G401 (cell line): ENCODE measurements at regions not wholly inside any gene's neighbourhood (a gene's known extent, or its start where the extent isn't known, plus 50 kb on each side); places are given as distances from the start of the nearest gene placed in this dataset.
A peak's percentile ranks its signal among the peaks of the same experiment; 100 is the strongest.

Source experiments
- DNase-seq: peaks from one replicate; pipeline ENCODE4 v3.0.0-alpha.2; 2015; ENCODE audit warnings: low spot score
- in situ Hi-C: cut with HindIII; loops from 2 replicates; pipeline ENCODE4 v1.10.0; 2016; ENCODE audit warnings: low sequenced_read_pairs, mixed read lengths

GRCh38 chr16:72264771-72265170 is 92.8 kb upstream of the PMFBP1 start:
- no peak for DNase-seq
- in situ Hi-C loops = no loop called here

GRCh38 chr16:72262711-72263110 is 90.8 kb upstream of the PMFBP1 start:
- in situ Hi-C loops = no loop called here
- no peak for DNase-seq

- DNase-seq = no peak
- in situ Hi-C loops = no loop called here
Measured at GRCh38 chr16:72261127-72261526, 89.2 kb upstream of the PMFBP1 start.

- in situ Hi-C loops = no loop called here
- no peak for DNase-seq
Measured at GRCh38 chr16:72256398-72257066, 84.6 kb upstream of the PMFBP1 start.

GRCh38 chr16:72255786-72256185 is 83.8 kb upstream of the PMFBP1 start:
- in situ Hi-C loops = no loop called here
- DNase-seq = no peak

- DNase-seq = no peak
- in situ Hi-C loops = no loop called here
Measured at GRCh38 chr16:72247821-72248253, 75.9 kb upstream of the PMFBP1 start.

- in situ Hi-C loops = no loop called here
- no peak for DNase-seq
Measured at GRCh38 chr16:72246423-72246822, 74.5 kb upstream of the PMFBP1 start.

GRCh38 chr16:72244853-72245252 is 72.9 kb upstream of the PMFBP1 start:
- no peak for DNase-seq
- in situ Hi-C loops = no loop called here

- DNase-seq = no peak
- in situ Hi-C loops = no loop called here
Measured at GRCh38 chr16:72243621-72244020, 71.7 kb upstream of the PMFBP1 start.

GRCh38 chr16:72242757-72243156 is 70.8 kb upstream of the PMFBP1 start:
- in situ Hi-C loops = no loop called here
- DNase-seq = no peak

GRCh38 chr16:72241930-72242329 is 70.0 kb upstream of the PMFBP1 start:
- DNase-seq = peak; percentile 51
- in situ Hi-C loops = no loop called here

GRCh38 chr16:72241008-72241407 is 69.1 kb upstream of the PMFBP1 start:
- in situ Hi-C loops = no loop called here
- no peak for DNase-seq

GRCh38 chr16:72240466-72240865 is 68.5 kb upstream of the PMFBP1 start:
- DNase-seq = peak; percentile 35
- in situ Hi-C loops = no loop called here

GRCh38 chr16:72236866-72237265 is 64.9 kb upstream of the PMFBP1 start:
- DNase-seq = no peak
- in situ Hi-C loops = no loop called here

- in situ Hi-C loops = no loop called here
- DNase-seq = no peak
Measured at GRCh38 chr16:72234387-72234786, 62.4 kb upstream of the PMFBP1 start.

- in situ Hi-C loops = no loop called here
- no peak for DNase-seq
Measured at GRCh38 chr16:72228014-72228413, 56.1 kb upstream of the PMFBP1 start.

- in situ Hi-C loops = no loop called here
- DNase-seq = no peak
Measured at GRCh38 chr16:72226136-72226535, 54.2 kb upstream of the PMFBP1 start.

GRCh38 chr16:72224260-72224768 is 52.4 kb upstream of the PMFBP1 start:
- no peak for DNase-seq
- in situ Hi-C loops = no loop called here

GRCh38 chr16:72222503-72222902 is 50.5 kb upstream of the PMFBP1 start:
- no peak for DNase-seq
- in situ Hi-C loops = no loop called here
